Neuronal stem cell (in vitro differentiated cells): ENCODE measurements at regions not wholly inside any gene's neighbourhood (a gene's known extent, or its start where the extent isn't known, plus 50 kb on each side); places are given as distances from the start of the nearest gene placed in this dataset.

ENCODE experiments used
- DNase-seq: peaks from one replicate; pipeline ENCODE4 v3.0.0-alpha.2; 2013; ENCODE audit warnings: low spot score
- H2AFZ ChIP-seq: one replicate; pipeline ENCODE4 v1.6.1; 2013; ENCODE audit warnings: mild to moderate bottlenecking, low read length, inconsistent platforms
- H2AK5ac ChIP-seq: 2 replicates; pipeline ENCODE4 v1.6.1; 2013; ENCODE audit warnings: low read depth, mild to moderate bottlenecking, inconsistent platforms, low read length, moderate library complexity, mixed read lengths
- H2BK120ac ChIP-seq: 2 replicates; pipeline ENCODE4 v1.6.1; 2013; ENCODE audit warnings: low read depth, mild to moderate bottlenecking, inconsistent platforms, low read length, moderate library complexity, mixed read lengths
- H2BK12ac ChIP-seq: one replicate; pipeline ENCODE4 v1.6.1; 2013; ENCODE audit warnings: low read length, inconsistent platforms
- H2BK15ac ChIP-seq: 2 replicates; pipeline ENCODE4 v1.6.1; 2013; ENCODE audit warnings: mild to moderate bottlenecking, low read length, inconsistent platforms, mixed read lengths
- H2BK5ac ChIP-seq: one replicate; pipeline ENCODE4 v1.6.1; 2013; ENCODE audit warnings: inconsistent platforms, mild to moderate bottlenecking, low read length, moderate library complexity
- H3K14ac ChIP-seq: one replicate; pipeline ENCODE4 v1.6.1; 2013; ENCODE audit warnings: low read length, inconsistent platforms
- H3K18ac ChIP-seq: 2 replicates; pipeline ENCODE4 v1.6.1; 2013; ENCODE audit warnings: low read length, inconsistent platforms
- H3K23ac ChIP-seq: 2 replicates; pipeline ENCODE4 v1.6.1; 2013; ENCODE audit warnings: low read depth, mild to moderate bottlenecking, mixed read lengths, low read length, inconsistent platforms; ENCODE audit not compliant: poor library complexity
- H3K27ac ChIP-seq: replicated peaks from 3 replicates; pipeline ENCODE4 v1.5.1; 2013; ENCODE audit warnings: low read length, inconsistent platforms
- H3K27me3 ChIP-seq, 3 experiments: 2 replicates each; pipeline ENCODE4 v1.6.1; 2013; ENCODE audit warnings: low read length in 3 of 3, mild to moderate bottlenecking in 2 of 3, inconsistent platforms in 1 of 3, low read depth in 1 of 3, mixed read lengths in 1 of 3, moderate library complexity in 1 of 3; ENCODE audit not compliant: control insufficient read depth in 3 of 3, insufficient read depth in 3 of 3
- H3K36me3 ChIP-seq, 2 donors: replicated peaks in 1 of 2; 2 replicates each; pipeline ENCODE4 v1.6.1; 2013; ENCODE audit warnings: low read length in 2 of 2; ENCODE audit not compliant: control insufficient read depth in 2 of 2, insufficient read depth in 2 of 2
- H3K4ac ChIP-seq: 2 replicates; pipeline ENCODE4 v1.6.1; 2013; ENCODE audit warnings: inconsistent platforms, mild to moderate bottlenecking, low read length, moderate library complexity
- H3K4me1 ChIP-seq, 2 donors: 1 replicate in 1 of 2; 2 replicates in 1 of 2; pipeline ENCODE4 v1.6.1; 2013; ENCODE audit warnings: low read length in 2 of 2, low read depth in 1 of 2; ENCODE audit not compliant: control insufficient read depth in 2 of 2, insufficient read depth in 1 of 2
- H3K4me2 ChIP-seq: one replicate; pipeline ENCODE4 v1.6.1; 2013; ENCODE audit warnings: mild to moderate bottlenecking, low read length, inconsistent platforms; ENCODE audit not compliant: insufficient read depth, poor library complexity, severe bottlenecking
- H3K4me3 ChIP-seq, 2 donors: 2 replicates each; pipeline ENCODE4 v1.5.1; 2013; ENCODE audit warnings: low read length in 2 of 2, mild to moderate bottlenecking in 2 of 2, inconsistent platforms in 1 of 2, moderate library complexity in 1 of 2
- H3K79me1 ChIP-seq: one replicate; pipeline ENCODE4 v1.6.1; 2013; ENCODE audit warnings: low read depth, mild to moderate bottlenecking, inconsistent platforms, low read length, moderate library complexity
- H3K9ac ChIP-seq: one replicate; pipeline ENCODE4 v1.6.1; 2013; ENCODE audit warnings: mild to moderate bottlenecking, low read depth, low read length, inconsistent platforms; ENCODE audit not compliant: poor library complexity
- H3K9me3 ChIP-seq, 2 donors: replicated peaks in 1 of 2; 2 replicates each; pipeline versions ENCODE3 to v1.6.1; 2013; ENCODE audit warnings: low read length in 2 of 2, mild to moderate bottlenecking in 2 of 2, inconsistent platforms in 1 of 2, low read depth in 1 of 2, mixed read lengths in 1 of 2, moderate library complexity in 1 of 2; ENCODE audit not compliant: control insufficient read depth in 2 of 2, insufficient read depth in 1 of 2
- H4K8ac ChIP-seq: one replicate; pipeline ENCODE4 v1.6.1; 2013; ENCODE audit warnings: low read depth, mild to moderate bottlenecking, inconsistent platforms, low read length, moderate library complexity
- H4K91ac ChIP-seq: one replicate; pipeline ENCODE4 v1.6.1; 2013; ENCODE audit warnings: low read length, low read depth, mild to moderate bottlenecking, inconsistent platforms; ENCODE audit not compliant: poor library complexity
- WGBS, 2 donors: extraction: QIAGEN DNeasy Blood & Tissue Kit; methylation state at CpG; one replicate each; pipeline ENCODE4 v1.1.7; 2013; ENCODE audit warnings: missing lambda C conversion rate in 2 of 2, mixed read lengths in 1 of 2; ENCODE audit not compliant: insufficient read length in 2 of 2, insufficient replicate concordance in 1 of 2; ENCODE audit errors: extremely low coverage in 2 of 2; 5-methylcytosine and 5-hydroxymethylcytosine counted together

DNA sequence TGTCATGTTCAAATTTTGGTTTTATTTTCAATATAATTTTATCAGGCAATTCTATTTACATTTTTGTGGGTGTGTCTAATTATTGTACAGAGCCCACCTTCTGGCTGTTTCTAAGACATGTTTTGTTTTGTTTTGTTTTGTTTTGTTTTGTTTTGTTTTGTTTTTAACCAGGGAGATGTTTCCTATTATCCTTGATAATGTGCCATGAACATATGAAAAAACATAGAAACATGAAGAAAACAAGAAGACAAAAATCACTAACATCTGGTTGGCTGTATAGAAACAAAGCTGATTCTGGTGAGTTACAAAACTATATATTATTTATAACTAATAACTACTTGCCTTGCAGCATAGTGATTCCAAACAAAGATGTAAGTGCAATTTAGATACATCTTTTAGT is 128.1 kb upstream of the TRPC4 start:
- H2BK12ac ChIP-seq: no peak overlapping the region
- no peak overlapping the region for H3K27ac ChIP-seq
- H3K18ac ChIP-seq: no peak overlapping the region
- no peak overlapping the region for H2BK120ac ChIP-seq
- H3K4me1 ChIP-seq: peaks cover 5 to 11% of the 10 kb centered on the region in 2 donors
- no peaks in the 10 kb centered on the region for H3K27me3 ChIP-seq
- no peak overlapping the region for H3K4me2 ChIP-seq
- no peak for DNase-seq
- no peak overlapping the region for H4K91ac ChIP-seq
- no peak overlapping the region for H3K9ac ChIP-seq
- H3K14ac ChIP-seq: no peak overlapping the region
- no peak overlapping the region for H2AK5ac ChIP-seq
- no peak overlapping the region for H2BK15ac ChIP-seq
- H3K4ac ChIP-seq: no peak overlapping the region
- no peaks in the 10 kb centered on the region for H3K79me1 ChIP-seq
- H4K8ac ChIP-seq: no peak overlapping the region
- H3K23ac ChIP-seq: no peak overlapping the region
- no peaks in the 10 kb centered on the region for H3K9me3 ChIP-seq
- H3K36me3 ChIP-seq: no peaks in the 10 kb centered on the region
- no peak overlapping the region for H2AFZ ChIP-seq
- no peak overlapping the region for H3K4me3 ChIP-seq
- H2BK5ac ChIP-seq: no peak overlapping the region

DNA sequence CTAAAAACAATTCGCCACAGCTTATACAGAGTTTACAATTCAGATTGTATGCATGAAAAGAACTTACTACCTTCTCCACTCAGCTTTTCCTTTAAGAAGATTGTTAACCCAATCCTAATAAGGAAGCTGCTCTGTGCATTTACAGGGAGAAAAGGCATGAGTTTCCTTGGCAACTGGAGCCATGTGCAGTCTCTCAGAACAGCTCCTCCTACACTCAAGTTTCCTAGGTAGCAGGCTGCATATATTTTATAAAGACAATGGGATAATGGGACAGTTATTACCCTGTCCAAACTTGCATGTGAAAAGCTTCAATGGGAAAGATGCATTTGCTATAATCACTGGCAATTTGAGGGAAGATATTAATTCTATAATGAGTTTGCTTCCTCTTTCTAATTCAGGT is 125.5 kb upstream of the TRPC4 start:
- Histone ChIP-seq H2AFZ (no peak overlapping the region), H3K27me3 (no peaks in the 10 kb centered on the region), H4K8ac (no peak overlapping the region), H3K4ac (no peak overlapping the region), H3K9me3 (no peaks in the 10 kb centered on the region), H2BK12ac (no peak overlapping the region), H2BK120ac (no peak overlapping the region), H3K23ac (no peak overlapping the region), H4K91ac (no peak overlapping the region), H2BK5ac (no peak overlapping the region), H2AK5ac (no peak overlapping the region), H3K9ac (no peak overlapping the region), H2BK15ac (no peak overlapping the region), H3K4me3 (no peak overlapping the region), H3K36me3 (no peaks in the 10 kb centered on the region), H3K79me1 (no peaks in the 10 kb centered on the region), H3K18ac (no peak overlapping the region), H3K14ac (no peak overlapping the region), H3K27ac (no peak overlapping the region), H3K4me1 (peaks cover 5 to 11% of the 10 kb centered on the region in 2 donors), H3K4me2 (no peak overlapping the region)
- peak; percentile 27 for DNase-seq
- no CpG with 5 or more reads among the region's 1 CpG for WGBS, 2 donors

DNA sequence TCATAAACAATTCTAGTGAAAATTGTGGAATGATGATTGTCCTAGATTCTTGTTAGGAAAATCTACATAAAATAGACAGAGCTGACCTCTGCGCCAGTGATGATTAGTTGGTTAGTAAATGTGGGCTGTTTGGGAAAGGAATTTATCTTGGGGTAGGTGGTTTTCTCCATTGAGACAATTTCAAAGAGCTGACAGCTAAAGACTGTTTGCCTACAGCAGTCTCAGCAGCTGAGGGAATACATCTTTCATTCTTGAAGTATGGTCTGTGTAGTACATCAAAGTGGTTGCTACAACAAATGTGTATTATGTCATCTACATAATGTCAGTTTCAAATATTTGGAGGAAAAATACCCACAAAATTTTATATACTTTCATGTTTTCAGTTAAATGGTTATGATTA is 117.2 kb upstream of the TRPC4 start:
- H3K23ac ChIP-seq: no peak overlapping the region
- no peak for DNase-seq
- H3K27me3 ChIP-seq: no peaks in the 10 kb centered on the region
- H4K91ac ChIP-seq: no peak overlapping the region
- WGBS, 2 donors: no CpG with 5 or more reads among the region's 1 CpG
- no peak overlapping the region for H3K4me2 ChIP-seq
- no peak overlapping the region for H3K4ac ChIP-seq
- H3K9me3 ChIP-seq: no peaks in the 10 kb centered on the region
- H2BK15ac ChIP-seq: no peak overlapping the region
- H2BK12ac ChIP-seq: no peak overlapping the region
- no peaks in the 10 kb centered on the region for H3K79me1 ChIP-seq
- no peak overlapping the region for H4K8ac ChIP-seq
- H2BK120ac ChIP-seq: no peak overlapping the region
- no peak overlapping the region for H2AK5ac ChIP-seq
- no peak overlapping the region for H3K18ac ChIP-seq
- H3K4me3 ChIP-seq: no peak overlapping the region
- no peak overlapping the region for H3K27ac ChIP-seq
- H2AFZ ChIP-seq: no peak overlapping the region
- no peak overlapping the region for H3K14ac ChIP-seq
- H3K36me3 ChIP-seq: no peaks in the 10 kb centered on the region
- H3K9ac ChIP-seq: no peak overlapping the region
- H2BK5ac ChIP-seq: no peak overlapping the region
- H3K4me1 ChIP-seq: peaks cover 0 to 2% of the 10 kb centered on the region in 2 donors

DNA sequence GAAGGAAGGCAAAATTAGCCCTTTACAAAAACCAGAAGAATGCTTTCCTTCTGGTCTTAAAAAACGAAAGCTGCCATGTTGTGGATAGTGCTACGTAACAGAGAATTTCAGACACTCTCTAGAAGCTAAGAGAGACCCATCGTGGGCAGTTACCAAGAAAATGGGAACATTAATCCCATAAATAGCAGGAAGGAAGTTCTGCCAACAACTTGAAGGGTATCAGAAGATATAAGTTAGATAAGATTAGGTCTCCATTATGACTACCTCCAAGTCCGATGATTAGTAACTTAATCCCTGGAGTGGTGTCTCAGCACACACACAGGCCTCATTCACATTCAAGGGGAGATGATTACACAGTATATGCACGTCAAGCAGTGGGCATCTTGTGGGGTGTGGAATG is 115.7 kb upstream of the TRPC4 start:
- Histone ChIP-seq H2AFZ (no peak overlapping the region), H3K36me3 (no peaks in the 10 kb centered on the region), H2BK120ac (no peak overlapping the region), H3K27me3 (no peaks in the 10 kb centered on the region), H3K9ac (no peak overlapping the region), H3K4me2 (no peak overlapping the region), H4K91ac (no peak overlapping the region), H3K79me1 (no peaks in the 10 kb centered on the region), H3K4ac (no peak overlapping the region), H3K14ac (no peak overlapping the region), H3K27ac (no peak overlapping the region), H3K4me1 (peaks cover 0 to 2% of the 10 kb centered on the region in 2 donors), H3K9me3 (no peaks in the 10 kb centered on the region), H3K23ac (no peak overlapping the region), H2AK5ac (no peak overlapping the region), H3K18ac (no peak overlapping the region), H2BK12ac (no peak overlapping the region), H4K8ac (no peak overlapping the region), H2BK15ac (no peak overlapping the region), H3K4me3 (no peak overlapping the region), H2BK5ac (no peak overlapping the region)
- no CpG with 5 or more reads among the region's 5 CpGs for WGBS, 2 donors
- DNase-seq: no peak
